Osteocyte (in vitro differentiated cells): ENCODE measurements at regions not wholly inside any gene's neighbourhood (a gene's known extent, or its start where the extent isn't known, plus 50 kb on each side); places are given as distances from the start of the nearest gene placed in this dataset.
A peak's percentile ranks its signal among the peaks of the same experiment; 100 is the strongest.

Source experiments
- DNase-seq: peaks from one replicate; pipeline ENCODE4 v3.0.0; 2021; ENCODE audit warnings: mixed read lengths; ENCODE audit not compliant: unreplicated experiment; ENCODE audit errors: extremely low spot score
- H3K27ac Mint-ChIP-seq: one replicate; pipeline ENCODE4 v1.8.0; 2021; ENCODE audit warnings: mild to moderate bottlenecking, mixed read lengths; ENCODE audit not compliant: unreplicated experiment
- H3K27me3 Mint-ChIP-seq: one replicate; pipeline ENCODE4 v1.8.0; 2021; ENCODE audit warnings: mixed read lengths; ENCODE audit not compliant: unreplicated experiment
- H3K36me3 Mint-ChIP-seq: one replicate; pipeline ENCODE4 v1.8.0; 2021; ENCODE audit warnings: mixed read lengths; ENCODE audit not compliant: unreplicated experiment
- H3K4me1 Mint-ChIP-seq: one replicate; pipeline ENCODE4 v1.8.0; 2021; ENCODE audit warnings: mixed read lengths; ENCODE audit not compliant: unreplicated experiment
- H3K4me3 Mint-ChIP-seq: one replicate; pipeline ENCODE4 v1.8.0; 2021; ENCODE audit warnings: mild to moderate bottlenecking, moderate library complexity, mixed read lengths; ENCODE audit not compliant: unreplicated experiment
- H3K9me3 Mint-ChIP-seq: one replicate; pipeline ENCODE4 v1.8.0; 2021; ENCODE audit warnings: mixed read lengths; ENCODE audit not compliant: unreplicated experiment
- TF ChIP-seq, protein P1 (sequence below): fragments of 200-600 bp; sonication (generic); IDR thresholded peaks from 2 replicates; pipeline ENCODE4 v1.5.0; 2021; ENCODE audit warnings: antibody characterized with exemption, mild to moderate bottlenecking, moderate library complexity

- no peaks in the 10 kb centered on the region for H3K9me3 Mint-ChIP-seq
- peak overlapping the region; percentile 27 for H3K27ac Mint-ChIP-seq
- no peaks in the 10 kb centered on the region for H3K27me3 Mint-ChIP-seq
- TF ChIP-seq, protein P1, sequence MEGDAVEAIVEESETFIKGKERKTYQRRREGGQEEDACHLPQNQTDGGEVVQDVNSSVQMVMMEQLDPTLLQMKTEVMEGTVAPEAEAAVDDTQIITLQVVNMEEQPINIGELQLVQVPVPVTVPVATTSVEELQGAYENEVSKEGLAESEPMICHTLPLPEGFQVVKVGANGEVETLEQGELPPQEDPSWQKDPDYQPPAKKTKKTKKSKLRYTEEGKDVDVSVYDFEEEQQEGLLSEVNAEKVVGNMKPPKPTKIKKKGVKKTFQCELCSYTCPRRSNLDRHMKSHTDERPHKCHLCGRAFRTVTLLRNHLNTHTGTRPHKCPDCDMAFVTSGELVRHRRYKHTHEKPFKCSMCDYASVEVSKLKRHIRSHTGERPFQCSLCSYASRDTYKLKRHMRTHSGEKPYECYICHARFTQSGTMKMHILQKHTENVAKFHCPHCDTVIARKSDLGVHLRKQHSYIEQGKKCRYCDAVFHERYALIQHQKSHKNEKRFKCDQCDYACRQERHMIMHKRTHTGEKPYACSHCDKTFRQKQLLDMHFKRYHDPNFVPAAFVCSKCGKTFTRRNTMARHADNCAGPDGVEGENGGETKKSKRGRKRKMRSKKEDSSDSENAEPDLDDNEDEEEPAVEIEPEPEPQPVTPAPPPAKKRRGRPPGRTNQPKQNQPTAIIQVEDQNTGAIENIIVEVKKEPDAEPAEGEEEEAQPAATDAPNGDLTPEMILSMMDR: no peak
- DNase-seq: no peak
- H3K4me1 Mint-ChIP-seq: peaks cover 43% of the 10 kb centered on the region
- H3K36me3 Mint-ChIP-seq: no peaks in the 10 kb centered on the region
- H3K4me3 Mint-ChIP-seq: no peak overlapping the region
Observed at GRCh38 chr2:217511850-217512249, 490.9 kb downstream of the TNS1 start.

DNA sequence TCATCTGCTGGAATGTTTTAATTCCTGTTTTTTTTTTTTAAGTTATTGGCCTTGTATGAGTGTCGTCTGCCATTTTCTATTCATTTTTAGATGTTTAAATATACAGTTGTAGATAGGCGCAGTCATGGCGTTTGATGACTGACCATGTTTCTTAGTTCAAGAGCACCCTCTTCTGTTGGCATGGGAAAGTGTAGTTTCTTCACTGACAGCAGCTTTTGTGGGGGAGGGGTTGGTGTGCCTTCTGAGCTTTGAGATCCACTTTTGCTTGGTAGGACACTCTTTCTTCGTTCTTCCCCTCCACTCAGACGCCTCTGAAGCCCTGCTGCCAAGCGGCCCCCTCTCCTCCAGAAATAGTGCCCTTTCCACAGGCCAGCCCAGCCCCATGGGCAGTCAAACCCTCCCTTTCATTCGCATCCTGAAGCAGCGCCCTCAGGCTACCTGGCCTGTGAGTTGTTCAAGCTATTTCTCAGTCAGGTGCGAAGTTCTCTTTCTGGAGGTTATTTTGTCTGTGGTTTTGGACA lies 492.0 kb downstream of the TNS1 start:
- Mint-ChIP-seq H3K27ac (peak overlapping the region; percentile 41), H3K4me1 (peaks cover 40% of the 10 kb centered on the region), H3K36me3 (no peaks in the 10 kb centered on the region), H3K4me3 (no peak overlapping the region), H3K27me3 (no peaks in the 10 kb centered on the region), H3K9me3 (no peaks in the 10 kb centered on the region)
- TF ChIP-seq, protein P1: peak; percentile 85
- peak; percentile 87 for DNase-seq

- Mint-ChIP-seq H3K4me1 (peaks cover 11% of the 10 kb centered on the region), H3K27ac (no peak overlapping the region), H3K36me3 (no peaks in the 10 kb centered on the region), H3K27me3 (no peaks in the 10 kb centered on the region), H3K4me3 (no peak overlapping the region), H3K9me3 (no peaks in the 10 kb centered on the region)
- TF ChIP-seq, protein P1: no peak
- no peak for DNase-seq
Observed at GRCh38 chr2:217505303-217505702, 497.5 kb downstream of the TNS1 start.

DNA sequence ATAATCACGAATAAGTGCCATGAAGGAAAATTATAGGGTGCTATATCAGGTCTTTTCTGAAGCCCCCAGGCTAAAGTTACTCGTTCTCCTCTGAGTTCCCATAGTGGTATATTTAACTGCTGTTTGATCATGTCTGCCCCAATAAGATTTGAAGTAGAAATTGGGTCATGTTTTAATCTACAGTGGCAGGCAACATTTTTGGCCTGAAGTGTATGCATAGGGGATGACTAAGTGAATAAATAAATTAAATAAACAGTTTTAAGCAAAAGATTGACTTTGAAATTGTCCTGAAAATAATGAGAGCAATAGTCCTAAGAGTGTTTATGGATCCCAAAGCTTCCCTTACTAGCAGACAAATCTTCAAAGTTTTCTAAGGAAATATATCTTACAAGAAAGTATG lies 500.9 kb downstream of the TNS1 start:
- Mint-ChIP-seq H3K9me3 (no peaks in the 10 kb centered on the region), H3K27ac (no peak overlapping the region), H3K4me1 (peaks cover 3% of the 10 kb centered on the region), H3K36me3 (no peaks in the 10 kb centered on the region), H3K4me3 (no peak overlapping the region), H3K27me3 (no peaks in the 10 kb centered on the region)
- DNase-seq: no peak
- TF ChIP-seq, protein P1: no peak

GRCh38 chr2:217497843-217498377 lies 504.9 kb downstream of the TNS1 start:
- no peak for DNase-seq
- peaks cover 3% of the 10 kb centered on the region for H3K4me1 Mint-ChIP-seq
- no peaks in the 10 kb centered on the region for H3K27me3 Mint-ChIP-seq
- H3K36me3 Mint-ChIP-seq: peaks cover 1% of the 10 kb centered on the region
- TF ChIP-seq, protein P1: no peak
- no peak overlapping the region for H3K27ac Mint-ChIP-seq
- no peak overlapping the region for H3K4me3 Mint-ChIP-seq
- H3K9me3 Mint-ChIP-seq: peaks cover 6% of the 10 kb centered on the region
